ENCODE measurements at regions not wholly inside any gene's neighbourhood (a gene's known extent, or its start where the extent isn't known, plus 50 kb on each side); places are given as distances from the start of the nearest gene placed in this dataset.
A peak's percentile ranks its signal among the peaks of the same experiment; 100 is the strongest.

GRCh38 chr6:155853011-155853410 is 397.4 kb upstream of the NOX3 start:
- no peak for DNase-seq (ENCODE audit: low read depth)
- H3K4me3 ChIP-seq (ENCODE audit: low read length): no peak overlapping the region
- TF ChIP-seq CTCF (IDR thresholded peaks at IDR 0.05; ENCODE audit: insufficient read depth, low read depth, low read length, missing control alignments): no peak

GRCh38 chr6:155850408-155850841 is 394.8 kb upstream of the NOX3 start:
- no peak overlapping the region for H3K4me3 ChIP-seq (ENCODE audit: low read length)
- peak; percentile 26 for DNase-seq (ENCODE audit: low read depth)
- no peak for TF ChIP-seq CTCF (IDR thresholded peaks at IDR 0.05; ENCODE audit: insufficient read depth, low read depth, low read length, missing control alignments)

GRCh38 chr6:155847711-155848110 is 392.1 kb upstream of the NOX3 start:
- TF ChIP-seq CTCF (IDR thresholded peaks at IDR 0.05; ENCODE audit: insufficient read depth, low read depth, low read length, missing control alignments): no peak
- H3K4me3 ChIP-seq (ENCODE audit: low read length): no peak overlapping the region
- no peak for DNase-seq (ENCODE audit: low read depth)

- TF ChIP-seq CTCF (IDR thresholded peaks at IDR 0.05; ENCODE audit: insufficient read depth, low read depth, low read length, missing control alignments): no peak
- H3K4me3 ChIP-seq (ENCODE audit: low read length): no peak overlapping the region
- DNase-seq (ENCODE audit: low read depth): no peak
Observed at GRCh38 chr6:155837474-155837873, 381.8 kb upstream of the NOX3 start.

GRCh38 chr6:155832596-155832995 is 377.0 kb upstream of the NOX3 start:
- no peak for TF ChIP-seq CTCF (IDR thresholded peaks at IDR 0.05; ENCODE audit: insufficient read depth, low read depth, low read length, missing control alignments)
- DNase-seq (ENCODE audit: low read depth): peak; percentile 33
- no peak overlapping the region for H3K4me3 ChIP-seq (ENCODE audit: low read length)

GRCh38 chr6:155830531-155830930 is 374.9 kb upstream of the NOX3 start:
- H3K4me3 ChIP-seq (ENCODE audit: low read length): no peak overlapping the region
- DNase-seq (ENCODE audit: low read depth): no peak
- no peak for TF ChIP-seq CTCF (IDR thresholded peaks at IDR 0.05; ENCODE audit: insufficient read depth, low read depth, low read length, missing control alignments)

- no peak for TF ChIP-seq CTCF (IDR thresholded peaks at IDR 0.05; ENCODE audit: insufficient read depth, low read depth, low read length, missing control alignments)
- H3K4me3 ChIP-seq (ENCODE audit: low read length): no peak overlapping the region
- peak; percentile 52 for DNase-seq (ENCODE audit: low read depth)
Observed at GRCh38 chr6:155829646-155830045, 374.0 kb upstream of the NOX3 start.
